Ammon's horn (tissue), 1 donor: ENCODE measurements at regions not wholly inside any gene's neighbourhood (a gene's known extent, or its start where the extent isn't known, plus 50 kb on each side); places are given as distances from the start of the nearest gene placed in this dataset.
"Not testable (repeated sequence)": the region's sequence is repeated elsewhere in the genome, so short reads cannot be mapped to it uniquely, and the experiment has no call there.

Source experiments
- DNase-seq: peaks from one replicate; pipeline ENCODE4 v3.0.0-alpha.2; 2016; ENCODE audit warnings: low spot score

- no peak for DNase-seq
Measured at GRCh38 chr18:6571239-6571602, 156.5 kb upstream of the L3MBTL4 start.

DNA sequence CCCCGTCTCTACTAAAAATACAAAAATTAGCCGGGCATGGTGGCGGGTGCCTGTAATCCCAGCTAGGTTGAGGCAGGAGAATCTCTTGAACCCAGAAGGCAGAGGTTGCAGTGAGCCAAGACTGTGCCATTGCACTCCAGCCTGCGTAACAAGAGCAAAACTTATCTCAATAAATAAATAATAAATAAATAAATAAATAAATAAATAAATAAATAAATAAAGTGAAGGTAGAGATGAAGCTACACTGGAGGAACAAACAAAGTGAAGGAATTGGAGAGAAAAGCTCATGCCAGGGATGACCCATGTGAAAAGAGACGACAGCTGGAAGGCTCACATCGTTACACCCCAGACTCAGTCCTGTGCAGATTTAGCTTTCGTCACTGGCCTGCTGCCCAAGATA, 157.3 kb upstream of the ARHGAP28 start:
- not testable (repeated sequence) for DNase-seq

DNA sequence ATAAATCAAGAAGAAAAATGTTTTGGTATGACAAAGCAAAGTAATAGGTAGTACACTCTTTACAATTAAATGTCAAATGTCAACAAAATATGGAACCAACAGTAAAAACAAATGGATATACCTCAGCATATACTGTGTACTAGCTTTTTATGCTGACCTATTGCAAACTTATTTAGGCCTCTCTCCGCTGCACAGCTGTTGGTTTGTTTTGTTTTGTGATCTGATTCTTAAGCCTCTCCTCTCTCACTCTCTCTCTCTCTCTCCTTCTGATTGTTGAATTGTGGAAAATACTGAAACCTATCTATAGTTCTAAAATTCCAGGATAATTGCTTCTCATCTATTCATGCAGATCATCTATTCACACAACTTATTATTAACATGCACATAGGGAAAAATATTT, 154.9 kb upstream of the ARHGAP28 start:
- no peak for DNase-seq

DNA sequence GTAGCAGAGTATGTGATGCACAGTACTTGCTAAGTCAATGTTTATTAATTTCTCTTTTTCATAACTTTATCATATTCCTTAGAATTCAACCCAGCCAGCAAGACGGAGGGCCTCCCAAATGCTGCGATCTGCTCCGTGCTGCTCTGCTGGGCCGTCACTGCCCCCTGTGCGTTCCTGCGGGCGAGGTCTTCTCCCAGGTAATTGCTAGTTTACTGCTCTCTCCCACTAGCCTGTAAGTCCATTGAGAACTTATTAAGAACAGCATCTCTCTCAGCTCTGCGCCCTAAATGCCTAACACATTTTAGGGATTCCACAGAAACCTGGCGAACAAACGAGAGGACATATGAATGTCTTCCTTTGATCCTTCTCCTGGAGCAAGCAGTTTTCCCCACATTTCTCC, 153.6 kb upstream of the ARHGAP28 start:
- no peak for DNase-seq

DNA sequence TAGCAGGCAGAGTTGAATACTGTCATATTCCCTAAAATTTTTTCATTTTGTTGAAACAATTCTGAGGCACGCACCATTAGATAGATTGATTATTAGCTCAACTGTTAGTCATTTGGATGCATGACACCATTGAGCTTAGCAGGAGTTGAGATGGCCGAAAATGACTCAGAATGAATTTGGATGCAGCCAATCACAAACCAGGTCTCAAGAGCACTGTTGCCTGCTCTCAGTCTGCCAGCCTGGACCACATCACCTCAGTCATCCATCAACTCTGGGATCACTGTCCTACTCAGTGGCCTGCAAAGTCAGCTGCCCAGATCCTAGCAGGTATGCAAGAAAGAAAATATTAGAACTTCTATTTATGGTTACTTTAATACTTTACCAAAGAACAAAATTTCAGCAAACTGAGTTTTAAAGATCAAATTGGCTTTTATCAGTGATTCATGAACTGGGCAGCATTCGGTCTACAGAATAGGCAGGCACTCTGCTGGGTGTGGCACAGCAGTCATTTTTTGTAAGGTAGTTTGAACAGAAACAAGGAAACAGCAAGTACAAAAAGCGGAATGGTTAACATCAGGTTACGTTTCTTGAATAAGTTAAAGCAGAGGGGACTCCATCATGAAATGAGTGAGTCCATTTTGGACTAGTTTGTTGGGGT, 152.7 kb upstream of the ARHGAP28 start:
- DNase-seq, result no peak

DNA sequence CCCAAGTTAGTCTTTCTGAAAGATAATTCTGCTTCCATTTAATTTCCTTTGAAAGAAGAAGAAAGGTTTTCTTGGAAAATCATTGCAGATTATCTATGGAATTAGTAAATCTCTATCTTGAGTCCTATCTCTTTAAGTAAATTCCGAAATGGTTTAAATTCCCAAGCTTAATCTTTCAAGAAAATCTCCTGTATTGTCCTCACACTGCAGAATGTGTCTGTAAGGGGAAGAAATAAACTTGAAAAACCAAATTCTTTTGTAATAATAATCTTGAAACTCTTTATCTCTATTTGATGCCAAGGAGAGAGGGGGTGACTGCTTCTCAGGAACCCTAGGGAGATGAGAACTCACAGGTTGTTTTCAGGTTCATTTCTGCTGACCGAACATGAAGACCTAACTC, 150.8 kb upstream of the ARHGAP28 start:
- DNase-seq, result no peak

- no peak for DNase-seq
Measured at GRCh38 chr18:6579486-6579885, 150.0 kb upstream of the ARHGAP28 start.

DNA sequence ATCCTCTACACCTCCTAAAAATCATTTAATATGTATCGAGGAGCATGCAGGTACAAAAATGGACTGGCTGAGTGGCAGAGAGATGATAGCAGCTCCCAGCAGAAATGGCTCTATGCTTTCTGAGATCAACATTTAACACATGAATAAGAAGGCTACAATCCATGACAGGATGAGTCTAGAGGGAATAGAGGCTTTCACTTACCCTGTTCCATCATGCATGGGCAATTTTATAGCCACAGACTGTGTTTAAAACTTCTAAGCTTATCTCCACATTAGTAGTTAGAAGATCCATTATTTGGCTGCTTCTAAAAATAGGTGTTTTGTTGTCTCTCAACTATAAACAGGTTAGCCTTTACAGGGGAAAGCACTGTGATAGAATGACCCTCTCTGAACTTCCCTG, 149.1 kb upstream of the ARHGAP28 start:
- no peak for DNase-seq

DNA sequence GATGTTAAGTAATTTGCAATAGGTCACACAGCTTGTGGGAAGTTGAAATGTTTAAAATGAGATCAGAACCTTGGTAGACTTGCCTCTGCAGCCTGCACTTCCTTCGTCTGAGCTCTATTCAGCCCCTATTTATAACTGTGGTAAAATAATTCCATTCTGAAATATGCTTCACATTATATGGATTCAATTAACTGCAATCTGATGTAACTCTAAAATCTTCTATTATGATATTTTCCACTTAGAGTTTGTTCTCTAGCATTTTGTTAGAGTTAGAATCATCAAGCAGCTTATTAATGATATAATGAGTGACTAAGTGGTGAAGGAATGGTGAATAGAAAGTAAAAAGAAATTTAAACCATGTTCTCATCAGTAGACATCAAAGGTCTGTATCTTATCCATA, 139.6 kb upstream of the ARHGAP28 start:
- DNase-seq, result no peak

DNA sequence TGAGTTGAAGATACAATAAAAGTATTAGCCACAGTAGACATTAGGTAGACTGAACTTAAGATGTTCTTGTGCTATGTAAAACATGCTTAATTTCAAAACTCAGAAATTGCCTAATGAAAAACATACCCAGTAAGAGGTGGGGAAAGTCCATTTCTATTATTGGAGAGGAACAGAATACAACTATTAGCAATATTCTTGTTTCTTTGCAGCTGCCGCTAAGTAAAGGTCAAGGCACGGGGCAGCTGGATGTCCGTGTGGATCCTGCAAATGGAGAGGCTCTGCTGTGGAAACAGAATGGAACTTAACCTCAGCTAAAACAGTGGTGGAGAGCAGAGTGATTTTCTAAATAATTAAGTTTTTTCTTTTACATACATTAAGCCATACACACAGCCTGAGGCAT, 139.2 kb upstream of the ARHGAP28 start:
- no peak for DNase-seq

- no peak for DNase-seq
Measured at GRCh38 chr18:6591491-6591890, 138.0 kb upstream of the ARHGAP28 start.

DNA sequence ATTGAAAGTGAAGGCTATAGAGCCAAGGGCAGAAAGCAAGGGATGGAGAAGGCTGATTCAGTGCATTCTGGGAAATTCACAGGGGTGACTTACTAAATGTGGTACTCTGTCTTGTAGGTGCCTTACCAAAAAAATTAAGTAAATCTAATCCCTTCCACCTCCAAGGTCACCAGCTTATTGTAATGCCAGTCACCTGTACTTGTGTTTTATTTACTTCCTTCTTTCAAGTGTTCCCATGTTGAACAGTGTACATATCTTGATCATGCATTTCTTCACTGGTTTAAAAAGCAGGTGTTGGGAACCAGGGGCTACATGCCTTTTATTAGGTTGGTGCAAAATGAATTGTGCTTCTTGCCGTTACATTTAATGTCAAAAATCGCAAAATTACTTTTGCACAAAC, 137.0 kb upstream of the ARHGAP28 start:
- DNase-seq, result no peak

- DNase-seq, result no peak
Measured at GRCh38 chr18:6593142-6593885, 136.2 kb upstream of the ARHGAP28 start.

DNA sequence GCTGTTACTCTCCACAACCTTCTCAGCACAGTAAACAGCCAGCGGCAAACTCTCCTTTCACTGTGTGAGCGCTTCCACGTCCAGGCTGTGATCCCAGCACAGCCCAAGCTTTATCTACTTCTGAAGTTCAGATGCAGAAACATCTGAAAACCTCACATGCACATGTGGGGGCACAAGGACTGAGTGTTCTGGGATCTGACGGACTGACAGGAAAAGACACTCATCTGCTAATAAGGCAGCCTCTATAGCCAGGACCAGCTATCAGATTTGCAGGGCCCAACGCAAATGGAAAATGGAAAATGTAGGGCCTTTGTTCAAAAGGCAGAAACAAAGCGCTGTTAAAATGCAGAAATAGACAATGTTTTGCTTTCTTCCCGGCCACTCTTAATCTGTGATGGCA, 133.8 kb upstream of the ARHGAP28 start:
- peak; percentile 57 for DNase-seq

DNA sequence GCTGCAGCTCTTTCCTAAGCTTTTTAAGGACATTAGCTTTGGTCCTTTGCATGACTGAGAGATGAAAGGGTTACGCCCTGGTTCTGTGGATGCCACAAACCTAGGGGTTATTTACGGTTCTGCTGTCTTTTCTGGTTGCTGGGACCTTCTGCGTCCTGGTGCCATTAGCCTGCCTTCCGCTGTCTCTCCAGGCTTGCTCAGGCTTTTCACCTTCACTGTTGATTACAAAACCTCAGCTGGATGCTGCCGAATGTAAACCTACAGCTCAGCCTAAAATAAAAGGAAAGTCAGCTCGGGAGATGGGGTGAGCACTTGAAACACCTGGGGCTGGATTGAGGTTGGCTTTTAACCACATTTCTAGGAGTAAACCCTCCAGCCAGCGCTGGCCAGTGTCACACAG, 130.9 kb upstream of the ARHGAP28 start:
- no peak for DNase-seq

DNA sequence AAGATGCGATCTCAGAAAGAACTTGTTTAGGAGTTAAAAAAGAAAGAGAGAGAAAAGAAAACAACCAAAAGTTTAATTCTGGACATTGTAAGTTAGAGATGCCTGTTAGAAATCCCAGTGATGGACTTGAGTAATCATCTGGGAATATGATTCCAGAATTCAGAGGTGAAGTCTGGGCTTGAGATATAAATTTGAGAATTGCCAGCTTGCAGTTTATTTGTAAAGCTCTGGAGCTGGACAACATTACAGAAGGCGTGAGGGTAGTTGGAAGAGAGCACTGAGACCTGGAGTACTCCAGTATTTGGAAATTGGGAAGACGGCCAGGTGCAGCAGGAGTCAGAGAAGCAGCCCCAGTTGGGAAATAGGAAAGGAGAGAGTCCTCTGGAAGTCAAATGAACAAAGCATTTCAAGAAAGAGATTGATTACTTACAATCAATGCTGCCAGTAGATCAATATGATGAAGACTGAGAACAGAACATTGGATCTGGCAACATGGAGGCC, 128.8 kb upstream of the ARHGAP28 start:
- DNase-seq, result no peak

DNA sequence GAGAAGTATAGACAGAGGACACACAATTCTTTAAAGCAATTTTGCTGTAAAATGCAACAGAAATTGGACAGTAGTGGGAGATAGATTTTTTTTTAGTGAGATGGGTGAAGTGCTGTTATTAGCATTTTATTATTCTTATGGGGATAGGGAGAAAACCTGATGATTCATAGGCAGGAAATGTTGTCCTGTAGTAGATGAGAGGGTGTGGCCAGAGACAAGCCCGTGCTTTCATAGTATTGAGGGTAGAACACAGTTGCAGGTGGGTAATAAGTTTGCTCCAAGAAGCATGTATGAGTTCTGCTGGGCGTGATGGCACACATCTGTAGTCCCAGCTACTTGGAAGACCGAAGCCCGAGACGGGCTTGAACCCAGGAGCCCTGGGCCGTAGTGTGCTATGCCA, 128.3 kb upstream of the ARHGAP28 start:
- DNase-seq, result no peak

DNA sequence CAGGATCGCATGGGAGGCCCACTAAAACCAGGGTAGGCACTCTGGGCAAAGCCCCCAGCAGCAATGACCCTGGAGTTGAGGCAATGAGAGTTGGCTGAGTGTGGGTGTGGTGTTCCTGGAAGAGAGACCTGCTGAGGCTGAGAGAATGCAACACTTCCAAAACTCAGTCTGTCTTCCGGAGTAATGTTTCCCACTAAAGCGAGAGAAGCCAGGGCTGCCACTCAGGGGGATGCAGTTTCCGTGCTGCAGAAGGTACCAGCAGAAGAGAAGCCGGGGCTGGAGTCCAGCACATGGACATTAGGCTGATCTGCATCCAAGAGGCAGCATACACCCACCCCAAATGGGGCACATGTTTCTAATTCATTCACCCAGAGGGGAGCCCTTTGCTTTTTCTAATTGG, 127.2 kb upstream of the ARHGAP28 start:
- no peak for DNase-seq

- no peak for DNase-seq
Measured at GRCh38 chr18:6604573-6604941, 125.0 kb upstream of the ARHGAP28 start.

- peak; percentile 41 for DNase-seq
Measured at GRCh38 chr18:6605115-6605869, 124.2 kb upstream of the ARHGAP28 start.

- no peak for DNase-seq
Measured at GRCh38 chr18:6606411-6607085, 123.0 kb upstream of the ARHGAP28 start.

DNA sequence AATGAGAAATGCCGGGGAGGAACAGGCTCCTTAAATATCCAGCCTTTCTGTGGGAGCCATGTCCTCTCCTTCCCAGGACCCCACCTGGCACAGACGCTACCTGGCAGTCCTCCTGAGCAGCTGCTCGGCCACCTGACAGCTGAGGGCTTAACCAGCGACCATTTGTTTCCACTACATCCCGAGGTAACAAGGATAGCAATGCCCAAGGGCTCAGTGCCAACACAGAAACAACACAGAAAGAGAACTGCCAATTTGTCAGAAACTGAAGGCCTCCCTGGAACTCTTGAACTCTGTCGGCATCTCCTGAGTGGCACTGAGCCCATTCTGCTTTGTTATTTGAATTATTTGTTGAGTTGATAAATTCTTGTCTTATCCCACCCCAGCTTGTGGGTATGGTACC, 122.2 kb upstream of the ARHGAP28 start:
- DNase-seq, result no peak
